HG03442 (cell line): ENCODE measurements at regions not wholly inside any gene's neighbourhood (a gene's known extent, or its start where the extent isn't known, plus 50 kb on each side); places are given as distances from the start of the nearest gene placed in this dataset.

Source experiments
- ATAC-seq: cut with Tn5 transposase; IDR thresholded peaks from one replicate; pipeline ENCODE4 v1.9.1; 2021; ENCODE audit warnings: mild to moderate bottlenecking, moderate library complexity; ENCODE audit not compliant: unreplicated experiment

DNA sequence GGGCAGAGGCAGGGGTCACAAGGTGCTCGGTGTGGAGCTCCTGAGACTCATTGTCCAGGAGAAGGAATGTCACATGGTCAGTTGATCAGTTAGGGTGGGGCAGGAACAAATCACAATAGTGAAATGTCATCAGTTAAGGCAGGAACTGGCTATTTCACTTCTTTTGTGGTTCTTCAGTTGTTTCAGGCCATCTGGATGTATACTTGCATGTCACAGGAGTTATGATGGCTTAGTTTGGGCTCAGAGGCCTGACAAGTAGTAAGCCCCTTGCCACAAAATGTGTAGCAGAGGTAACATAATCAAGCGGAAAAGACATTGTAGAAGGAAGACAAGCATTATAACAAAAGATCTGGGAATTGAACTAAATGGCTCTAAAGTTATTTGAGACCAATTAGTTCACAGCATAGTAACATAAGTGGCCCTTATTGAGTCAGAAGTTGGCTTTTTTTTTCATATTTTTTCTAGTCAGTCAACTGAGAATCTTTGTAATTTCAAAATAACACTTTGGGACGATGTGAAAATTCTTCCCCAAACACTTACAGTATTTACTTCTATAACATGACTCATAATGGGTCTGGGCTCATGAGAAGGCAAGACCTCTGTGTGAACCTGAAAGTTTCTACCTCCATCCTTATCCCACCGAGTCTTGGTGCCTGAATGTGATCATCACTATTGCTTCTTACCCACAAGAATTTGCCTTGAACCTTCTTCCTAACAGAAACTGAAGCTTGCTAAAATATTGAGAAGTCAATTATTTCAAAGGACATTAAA lies 137.0 kb upstream of the DPT start:
- ATAC-seq = no peak

DNA sequence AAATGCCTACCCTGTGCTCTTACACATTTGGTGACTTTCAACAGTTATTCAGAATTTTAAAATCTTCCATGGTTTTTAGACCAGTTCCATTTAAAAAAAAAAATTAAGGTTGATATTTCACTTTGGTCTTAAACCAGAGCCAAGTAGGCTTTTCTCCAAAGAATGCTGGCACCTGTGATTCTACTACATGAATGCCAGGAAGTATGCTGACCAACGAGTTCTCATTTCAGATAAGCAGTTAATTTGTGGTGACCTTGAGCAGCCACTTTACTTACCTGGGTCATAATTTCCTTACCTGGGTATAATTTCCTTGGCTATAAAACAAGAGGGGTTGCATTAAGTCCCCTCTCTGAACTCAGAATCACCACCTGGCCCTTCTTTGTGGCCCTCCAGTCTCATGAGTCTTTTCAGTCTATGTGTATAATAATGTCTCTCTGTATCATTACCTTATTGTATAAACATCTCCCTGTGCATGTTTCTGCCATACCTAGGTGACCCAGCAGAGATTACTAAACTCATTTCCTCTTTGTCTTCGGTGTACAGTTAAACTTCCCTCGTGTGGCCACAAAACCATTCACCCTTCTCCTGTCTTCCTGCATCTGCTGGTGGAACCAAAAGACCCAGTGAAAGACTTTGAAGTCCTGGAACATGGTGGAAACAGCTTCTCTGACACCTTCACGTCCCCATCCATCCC lies 139.1 kb upstream of the DPT start:
- no peak for ATAC-seq

- ATAC-seq = no peak
Observed at GRCh38 chr1:168871531-168871930, 142.5 kb upstream of the DPT start.

- no peak for ATAC-seq
Observed at GRCh38 chr1:168875831-168876230, 146.8 kb upstream of the DPT start.

DNA sequence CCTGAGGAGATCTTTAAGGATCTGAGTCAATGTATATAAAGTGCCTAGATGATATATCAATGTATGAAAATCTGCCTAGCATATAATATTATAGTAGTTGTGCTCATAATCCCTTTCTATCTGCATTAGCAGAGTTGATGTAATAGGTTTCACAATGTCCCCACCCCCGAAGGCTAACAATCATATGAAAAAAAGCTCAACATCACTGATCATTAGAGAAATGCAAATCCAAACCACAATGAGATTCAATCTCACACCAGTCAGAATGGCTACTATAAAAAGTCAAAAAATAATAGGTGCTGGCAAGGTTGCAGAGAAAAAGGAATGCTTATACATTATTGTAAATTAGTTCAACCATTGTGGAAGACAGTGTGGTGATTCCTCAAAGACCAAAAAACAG lies 147.8 kb upstream of the DPT start:
- no peak for ATAC-seq

GRCh38 chr1:168879896-168880734 lies 151.1 kb upstream of the DPT start:
- ATAC-seq = no peak

DNA sequence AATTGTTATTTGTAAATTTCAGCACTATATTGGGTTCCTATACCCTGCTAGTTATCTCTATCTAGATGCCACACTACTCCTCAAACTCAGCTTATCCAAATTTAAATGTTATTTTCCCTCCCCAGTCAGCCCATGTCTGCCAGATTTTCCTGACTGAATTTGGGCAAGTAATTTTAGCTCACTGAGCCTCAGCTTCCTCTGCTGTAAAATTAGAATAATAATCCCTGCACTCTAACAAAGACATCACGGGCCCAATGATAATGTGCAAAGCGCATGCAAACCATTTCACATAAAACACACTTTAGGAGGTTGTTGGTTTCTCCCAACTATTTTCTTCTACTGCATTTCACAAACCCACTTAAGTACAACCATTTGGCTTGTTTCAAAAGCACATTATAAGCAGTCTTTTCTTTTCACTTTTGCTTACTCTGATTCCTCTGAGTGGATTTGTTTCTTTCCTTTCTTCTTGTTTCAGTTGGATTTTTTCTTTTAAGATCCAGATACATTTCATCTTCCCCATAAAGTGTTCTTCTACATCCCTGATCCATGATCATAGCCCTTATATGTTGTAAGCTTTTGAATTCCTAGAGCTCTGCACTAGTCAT lies 152.8 kb upstream of the DPT start:
- ATAC-seq = no peak

GRCh38 chr1:168887381-168887780 lies 158.4 kb upstream of the DPT start:
- no peak for ATAC-seq

DNA sequence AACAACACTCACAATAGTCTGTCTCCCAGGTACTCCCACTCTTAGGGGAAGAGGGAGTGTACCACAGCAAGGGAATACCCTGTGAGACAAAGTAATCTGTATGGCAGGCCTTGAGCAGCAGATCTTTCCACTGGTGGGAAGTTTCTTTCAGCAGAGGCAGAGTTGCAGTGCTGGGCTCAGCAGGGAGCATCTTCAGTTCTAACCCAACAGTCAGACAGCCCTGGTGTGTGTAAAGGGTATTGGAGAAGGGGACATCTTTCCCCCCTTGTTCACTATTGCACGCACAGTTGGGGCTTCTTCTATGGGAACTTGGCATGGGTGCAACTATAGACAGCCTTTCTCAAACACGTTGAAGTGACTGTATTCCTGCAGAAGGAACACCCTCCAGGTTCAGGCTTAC lies 159.4 kb upstream of the DPT start:
- no peak for ATAC-seq

DNA sequence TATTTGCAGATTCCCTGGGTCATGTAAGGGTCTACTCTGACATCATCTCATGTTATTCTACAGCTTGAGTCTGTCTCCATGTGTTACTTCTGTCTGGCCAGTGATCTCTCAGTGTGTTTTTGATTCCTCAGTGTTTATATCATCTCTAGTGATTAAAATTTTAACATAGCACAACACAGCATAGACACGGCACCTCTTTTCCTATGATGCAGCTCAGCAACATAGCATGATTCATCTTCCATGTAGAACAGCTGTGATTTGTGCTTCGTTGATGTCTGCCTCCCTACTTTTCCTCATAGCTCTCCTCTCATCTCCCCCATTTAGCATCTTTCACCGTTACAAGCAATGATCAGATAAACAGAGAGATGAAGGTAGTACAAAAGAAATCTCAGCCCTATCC lies 163.9 kb upstream of the DPT start:
- ATAC-seq = no peak

DNA sequence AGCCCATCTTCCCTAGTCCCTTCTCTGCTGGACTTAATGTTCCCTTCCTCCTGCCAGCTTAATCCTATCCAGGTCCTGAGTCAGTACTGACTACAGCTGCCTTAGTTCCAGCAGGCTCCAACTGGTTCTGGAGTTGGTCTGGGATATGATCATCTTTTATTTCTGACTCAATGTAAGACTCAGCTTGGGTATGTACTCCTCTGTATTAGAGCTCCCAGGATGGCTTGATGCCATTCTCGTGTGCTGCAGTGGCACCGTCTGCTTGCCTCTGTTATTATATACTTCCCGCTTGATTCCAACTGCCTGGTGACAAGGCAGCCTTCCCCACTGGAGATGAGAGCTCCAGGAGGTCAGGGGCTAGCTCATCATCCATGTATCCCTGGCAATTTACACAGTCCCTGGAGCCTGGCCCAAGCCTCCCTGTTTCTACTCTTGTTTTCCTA lies 164.4 kb upstream of the DPT start:
- ATAC-seq = no peak

DNA sequence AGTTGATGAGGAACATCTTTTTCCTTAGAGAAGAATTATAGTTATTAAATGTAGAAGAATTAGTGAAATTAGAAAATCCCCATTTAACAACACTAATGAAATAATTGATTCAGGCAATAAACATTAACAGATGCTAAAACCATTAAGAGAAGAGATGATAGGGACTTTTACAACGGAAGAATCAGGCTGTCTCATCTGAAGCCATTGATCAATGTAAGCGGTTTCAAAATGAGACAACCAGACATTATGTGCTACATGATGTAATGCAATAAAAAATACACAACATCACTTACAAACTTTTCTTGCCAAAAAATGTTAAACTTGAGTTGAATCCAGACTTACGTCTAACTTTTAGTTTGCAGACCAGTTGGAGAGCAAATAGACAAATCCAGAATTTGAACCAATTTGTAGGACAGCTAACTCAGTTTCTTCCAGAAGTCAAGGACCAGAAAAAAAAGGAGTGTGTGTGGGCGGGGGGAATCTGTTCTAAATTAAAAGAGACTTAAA lies 165.4 kb upstream of the DPT start:
- no peak for ATAC-seq

- ATAC-seq = no peak
Observed at GRCh38 chr1:168897249-168897648, 168.2 kb upstream of the DPT start.

GRCh38 chr1:168903237-168903830 lies 174.3 kb upstream of the DPT start:
- ATAC-seq = no peak

DNA sequence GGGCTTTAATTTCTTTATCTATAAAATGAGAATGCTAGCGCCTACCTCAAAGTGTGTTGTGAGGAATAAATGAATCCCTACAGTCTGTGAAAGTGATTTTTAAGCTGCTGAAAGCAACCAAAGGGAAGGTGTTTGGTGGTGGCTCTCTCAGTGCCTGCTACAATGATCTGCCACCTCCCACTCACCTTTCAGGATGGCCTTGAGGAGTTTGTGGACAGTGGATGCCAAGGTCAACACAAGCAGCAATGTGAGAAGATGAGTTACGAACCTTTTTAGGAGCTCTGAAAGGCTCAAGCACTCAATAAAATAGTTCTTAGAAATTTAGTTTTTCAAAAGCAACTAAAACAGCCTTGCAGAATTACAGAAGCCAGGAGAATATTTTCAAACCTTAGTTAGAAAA lies 176.6 kb upstream of the DPT start:
- no peak for ATAC-seq

GRCh38 chr1:168906367-168906766 lies 177.4 kb upstream of the DPT start:
- ATAC-seq = no peak

- no peak for ATAC-seq
Observed at GRCh38 chr1:168907053-168907452, 178.0 kb upstream of the DPT start.

DNA sequence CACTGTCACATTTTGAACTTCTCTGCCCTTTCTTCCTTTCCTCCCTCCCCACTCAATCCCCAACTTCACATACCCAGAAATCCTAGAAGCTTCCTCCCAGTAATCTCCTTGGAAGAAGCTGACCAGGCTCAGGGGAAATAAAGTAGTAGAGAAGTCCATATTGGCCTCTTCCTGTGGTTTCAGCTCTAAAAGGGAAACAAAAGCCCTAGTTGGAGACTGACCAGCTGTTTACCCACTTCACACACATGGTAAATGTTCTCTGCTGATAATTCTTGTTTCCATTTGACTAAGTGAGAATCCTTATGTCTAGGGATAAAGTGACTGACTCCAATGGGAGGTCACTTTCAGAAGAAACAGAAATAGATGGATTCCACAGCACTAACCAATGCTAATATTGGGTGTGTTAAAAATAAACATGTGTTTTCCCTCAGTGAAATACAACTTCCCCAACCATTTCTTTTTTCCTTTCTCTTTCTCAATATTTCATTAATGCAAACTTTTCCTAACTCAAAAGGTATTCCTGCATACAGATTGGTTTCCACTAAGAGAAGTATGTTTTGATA lies 178.9 kb upstream of the DPT start:
- ATAC-seq = no peak

- no peak for ATAC-seq
Observed at GRCh38 chr1:168910403-168910802, 181.4 kb upstream of the DPT start.

GRCh38 chr1:168911370-168911769 lies 182.4 kb upstream of the DPT start:
- ATAC-seq = no peak
